SK-N-SH (cell line): ENCODE measurements at regions not wholly inside any gene's neighbourhood (a gene's known extent, or its start where the extent isn't known, plus 50 kb on each side); places are given as distances from the start of the nearest gene placed in this dataset.

Source experiments
- CTCF ChIP-seq: fragments of 200-600 bp; sonication (generic); IDR thresholded peaks from 2 replicates; pipeline ENCODE4 v1.6.1; 2017; ENCODE audit warnings: antibody characterized with exemption, mild to moderate bottlenecking, moderate library complexity
- ELF1 ChIP-seq: IDR thresholded peaks from 2 replicates; pipeline ENCODE4 v1.4.0; 2012
- EP300 ChIP-seq, 2 experiments: IDR thresholded peaks; 2 replicates each; pipeline versions ENCODE4 v1.4.0 to v1.6.1; 2012; ENCODE audit warnings: borderline replicate concordance in 1 of 2, low read depth in 1 of 2, low read length in 1 of 2
- FOXM1 ChIP-seq: IDR thresholded peaks from 2 replicates; pipeline ENCODE4 v1.4.0; 2012; ENCODE audit warnings: low read depth, mild to moderate bottlenecking
- GABPA ChIP-seq: IDR thresholded peaks from 2 replicates; pipeline ENCODE4 v1.4.0; 2012; ENCODE audit warnings: low read depth, mild to moderate bottlenecking
- IRF3 ChIP-seq: fragments of 150-350 bp; IDR thresholded peaks from 2 replicates; pipeline ENCODE4 v1.6.1; 2016; ENCODE audit warnings: mild to moderate bottlenecking, low read depth, low read length
- JUND ChIP-seq: IDR thresholded peaks from 2 replicates; pipeline ENCODE4 v1.4.0; 2012
- RAD21 ChIP-seq: IDR thresholded peaks from 2 replicates; pipeline ENCODE4 v1.6.1; 2012; ENCODE audit warnings: mild to moderate bottlenecking, low read length
- RFX5 ChIP-seq: IDR thresholded peaks from 2 replicates; pipeline ENCODE4 v1.6.1; 2012; ENCODE audit warnings: mild to moderate bottlenecking, improper control_type of control experiment, low read length
- RXRA ChIP-seq: IDR thresholded peaks from 2 replicates; pipeline ENCODE4 v1.4.0; 2012; ENCODE audit warnings: low read depth, mild to moderate bottlenecking, borderline replicate concordance
- YY1 ChIP-seq: IDR thresholded peaks from 2 replicates; pipeline ENCODE4 v1.4.0; 2012; ENCODE audit warnings: low read depth, mild to moderate bottlenecking
- ZBTB33 ChIP-seq: IDR thresholded peaks from 2 replicates; pipeline ENCODE4 v1.4.0; 2012; ENCODE audit warnings: low read depth, borderline replicate concordance
- TF ChIP-seq, protein P1 (sequence below): IDR thresholded peaks from 2 replicates; pipeline ENCODE4 v1.6.1; 2012; ENCODE audit warnings: mild to moderate bottlenecking, low read depth, low read length, moderate library complexity

DNA sequence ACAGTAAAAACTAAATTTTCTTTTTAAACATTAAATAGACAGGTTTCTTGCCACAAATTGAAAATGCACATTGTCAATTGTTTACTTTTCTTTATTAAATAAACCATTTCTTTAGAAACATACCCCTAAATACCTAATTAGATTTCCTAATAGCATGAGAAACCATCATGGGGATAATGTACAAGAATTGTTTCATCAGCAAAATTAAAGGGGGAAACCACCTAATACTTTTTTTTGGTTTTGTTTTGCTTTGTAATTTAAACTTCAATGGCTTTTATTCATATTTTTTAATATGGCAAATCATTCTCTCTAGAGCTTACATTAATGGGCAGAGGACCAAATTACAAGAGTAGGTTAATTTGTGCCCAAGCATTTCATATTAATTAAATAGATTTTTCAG lies 987.9 kb downstream of the EPHA7 start:
- TF ChIP-seq RAD21 (no peak), CTCF (no peak), ZBTB33 (no peak), GABPA (no peak), RFX5 (no peak), EP300 (IDR thresholded peaks at IDR 0.05; ENCODE audit: borderline replicate concordance in 1 of 2, low read depth in 1 of 2, low read length in 1 of 2) (no peak), RXRA (no peak), JUND (no peak), IRF3 (no peak), ELF1 (no peak), YY1 (no peak), FOXM1 (no peak)
- TF ChIP-seq, protein P1, sequence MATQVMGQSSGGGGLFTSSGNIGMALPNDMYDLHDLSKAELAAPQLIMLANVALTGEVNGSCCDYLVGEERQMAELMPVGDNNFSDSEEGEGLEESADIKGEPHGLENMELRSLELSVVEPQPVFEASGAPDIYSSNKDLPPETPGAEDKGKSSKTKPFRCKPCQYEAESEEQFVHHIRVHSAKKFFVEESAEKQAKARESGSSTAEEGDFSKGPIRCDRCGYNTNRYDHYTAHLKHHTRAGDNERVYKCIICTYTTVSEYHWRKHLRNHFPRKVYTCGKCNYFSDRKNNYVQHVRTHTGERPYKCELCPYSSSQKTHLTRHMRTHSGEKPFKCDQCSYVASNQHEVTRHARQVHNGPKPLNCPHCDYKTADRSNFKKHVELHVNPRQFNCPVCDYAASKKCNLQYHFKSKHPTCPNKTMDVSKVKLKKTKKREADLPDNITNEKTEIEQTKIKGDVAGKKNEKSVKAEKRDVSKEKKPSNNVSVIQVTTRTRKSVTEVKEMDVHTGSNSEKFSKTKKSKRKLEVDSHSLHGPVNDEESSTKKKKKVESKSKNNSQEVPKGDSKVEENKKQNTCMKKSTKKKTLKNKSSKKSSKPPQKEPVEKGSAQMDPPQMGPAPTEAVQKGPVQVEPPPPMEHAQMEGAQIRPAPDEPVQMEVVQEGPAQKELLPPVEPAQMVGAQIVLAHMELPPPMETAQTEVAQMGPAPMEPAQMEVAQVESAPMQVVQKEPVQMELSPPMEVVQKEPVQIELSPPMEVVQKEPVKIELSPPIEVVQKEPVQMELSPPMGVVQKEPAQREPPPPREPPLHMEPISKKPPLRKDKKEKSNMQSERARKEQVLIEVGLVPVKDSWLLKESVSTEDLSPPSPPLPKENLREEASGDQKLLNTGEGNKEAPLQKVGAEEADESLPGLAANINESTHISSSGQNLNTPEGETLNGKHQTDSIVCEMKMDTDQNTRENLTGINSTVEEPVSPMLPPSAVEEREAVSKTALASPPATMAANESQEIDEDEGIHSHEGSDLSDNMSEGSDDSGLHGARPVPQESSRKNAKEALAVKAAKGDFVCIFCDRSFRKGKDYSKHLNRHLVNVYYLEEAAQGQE: no peak
